ENCODE measurements at regions not wholly inside any gene's neighbourhood (a gene's known extent, or its start where the extent isn't known, plus 50 kb on each side); places are given as distances from the start of the nearest gene placed in this dataset.

GRCh38 chr10:131585761-131586160, 274.2 kb upstream of the TCERG1L start:
- H3K27me3 Mint-ChIP-seq (ENCODE audit: insufficient read depth, unreplicated experiment), result peaks cover 4% of the 10 kb centered on the region
- no peak for TF ChIP-seq CTCF (IDR thresholded peaks at IDR 0.05; ENCODE audit: insufficient read depth in 1 of 2, low read depth in 1 of 2, low read length in 1 of 2, severe bottlenecking in 1 of 2, unreplicated experiment in 1 of 2)
- POLR2A ChIA-PET, result no interaction called here
- CTCF ChIA-PET, result no interaction called here
- no peak overlapping the region for H3K27ac Mint-ChIP-seq (ENCODE audit: unreplicated experiment)
- H3K4me3 Mint-ChIP-seq (ENCODE audit: unreplicated experiment), result no peak overlapping the region
- H3K9me3 Mint-ChIP-seq (ENCODE audit: unreplicated experiment), result peaks cover 11% of the 10 kb centered on the region
- H3K36me3 Mint-ChIP-seq (ENCODE audit: insufficient read depth, unreplicated experiment), result no peaks in the 10 kb centered on the region
- no peaks in the 10 kb centered on the region for H3K4me1 Mint-ChIP-seq (ENCODE audit: low read depth, unreplicated experiment)
- no peaks in the 10 kb centered on the region for H3K36me3 ChIP-seq (ENCODE audit: control insufficient read depth, insufficient read depth, low read length)
- no peak for DNase-seq
- intact Hi-C loops (cut with micrococcal nuclease; ENCODE audit: unreplicated experiment), result no loop called here
- H3K9me3 ChIP-seq, result no peaks in the 10 kb centered on the region
- BruUV-seq (replicated peaks), result no TSS peak
- H3K4me1 ChIP-seq, result no peaks in the 10 kb centered on the region
- H3K4me3 ChIP-seq (ENCODE audit: low read depth, low read length), result no peak overlapping the region
- no peaks in the 10 kb centered on the region for H3K27me3 ChIP-seq (replicated peaks; ENCODE audit: control insufficient read depth, insufficient read depth, low read length)

GRCh38 chr10:131586958-131587357, 275.4 kb upstream of the TCERG1L start:
- Histone ChIP-seq H3K27me3 (replicated peaks; ENCODE audit: control insufficient read depth, insufficient read depth, low read length) (no peaks in the 10 kb centered on the region), H3K4me1 (no peaks in the 10 kb centered on the region), H3K9me3 (no peaks in the 10 kb centered on the region), H3K36me3 (ENCODE audit: control insufficient read depth, insufficient read depth, low read length) (no peaks in the 10 kb centered on the region), H3K4me3 (ENCODE audit: low read depth, low read length) (no peak overlapping the region)
- intact Hi-C loops (cut with micrococcal nuclease; ENCODE audit: unreplicated experiment), result no loop called here
- Mint-ChIP-seq H3K27ac (ENCODE audit: unreplicated experiment) (no peak overlapping the region), H3K4me3 (ENCODE audit: unreplicated experiment) (no peak overlapping the region), H3K27me3 (ENCODE audit: insufficient read depth, unreplicated experiment) (peaks cover 4% of the 10 kb centered on the region), H3K36me3 (ENCODE audit: insufficient read depth, unreplicated experiment) (no peaks in the 10 kb centered on the region), H3K9me3 (ENCODE audit: unreplicated experiment) (peaks cover 11% of the 10 kb centered on the region), H3K4me1 (ENCODE audit: low read depth, unreplicated experiment) (no peaks in the 10 kb centered on the region)
- DNase-seq, result no peak
- BruUV-seq (replicated peaks), result no TSS peak
- no peak for TF ChIP-seq CTCF (IDR thresholded peaks at IDR 0.05; ENCODE audit: insufficient read depth in 1 of 2, low read depth in 1 of 2, low read length in 1 of 2, severe bottlenecking in 1 of 2, unreplicated experiment in 1 of 2)
- ChIA-PET POLR2A (no interaction called here), CTCF (no interaction called here)

DNA sequence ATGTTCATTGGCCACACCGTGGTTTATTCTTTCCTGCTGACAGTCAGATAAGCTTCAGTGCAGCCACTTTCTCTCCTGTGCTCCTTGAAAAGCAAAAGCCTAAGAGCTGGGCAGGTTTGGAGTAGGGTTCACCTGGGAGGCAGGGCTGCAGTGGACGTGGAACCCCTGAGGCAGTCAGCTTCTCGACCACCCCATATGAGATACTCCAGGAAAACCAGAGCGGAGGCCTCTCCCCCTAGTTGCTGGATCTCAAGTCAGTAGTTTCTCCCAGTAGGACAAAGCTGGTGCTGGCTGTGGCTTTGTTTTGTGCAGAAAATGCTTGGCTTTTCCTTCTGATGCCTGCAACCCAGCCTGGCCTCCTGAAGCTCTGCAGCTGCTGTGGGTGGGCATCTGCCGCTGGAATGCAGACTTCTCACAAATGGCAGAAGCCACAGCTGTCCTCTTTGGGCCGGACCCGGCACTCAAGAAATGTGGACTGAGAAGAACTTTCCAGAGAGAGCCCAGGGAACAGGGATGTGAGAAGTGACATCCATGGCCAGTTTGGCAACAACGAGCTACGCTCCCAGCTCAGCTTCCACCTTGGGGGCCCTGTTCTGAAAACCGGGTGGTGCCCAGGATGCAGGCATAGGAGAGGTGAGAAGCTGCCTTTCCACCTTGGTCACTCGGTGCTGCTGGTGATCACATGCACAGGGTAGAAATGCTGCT, 276.6 kb upstream of the TCERG1L start:
- intact Hi-C loops (cut with micrococcal nuclease; ENCODE audit: unreplicated experiment), result no loop called here
- POLR2A ChIA-PET, result no interaction called here

More for the DNA sequence above, 276.6 kb upstream of the TCERG1L start:
- Histone ChIP-seq H3K36me3 (ENCODE audit: control insufficient read depth, insufficient read depth, low read length) (no peaks in the 10 kb centered on the region), H3K4me3 (ENCODE audit: low read depth, low read length) (no peak overlapping the region), H3K4me1 (no peaks in the 10 kb centered on the region), H3K9me3 (no peaks in the 10 kb centered on the region), H3K27me3 (replicated peaks; ENCODE audit: control insufficient read depth, insufficient read depth, low read length) (no peaks in the 10 kb centered on the region)
- Mint-ChIP-seq H3K36me3 (ENCODE audit: insufficient read depth, unreplicated experiment) (no peaks in the 10 kb centered on the region), H3K4me1 (ENCODE audit: low read depth, unreplicated experiment) (no peaks in the 10 kb centered on the region), H3K27ac (ENCODE audit: unreplicated experiment) (no peak overlapping the region), H3K9me3 (ENCODE audit: unreplicated experiment) (peaks cover 11% of the 10 kb centered on the region), H3K4me3 (ENCODE audit: unreplicated experiment) (no peak overlapping the region), H3K27me3 (ENCODE audit: insufficient read depth, unreplicated experiment) (peaks cover 4% of the 10 kb centered on the region)
- no peak for TF ChIP-seq CTCF (IDR thresholded peaks at IDR 0.05; ENCODE audit: insufficient read depth in 1 of 2, low read depth in 1 of 2, low read length in 1 of 2, severe bottlenecking in 1 of 2, unreplicated experiment in 1 of 2)
- CTCF ChIA-PET, result no interaction called here
- no TSS peak for BruUV-seq (replicated peaks)
- no peak for DNase-seq

Data from Caco-2 (cell line).